SK-N-SH (cell line): ENCODE measurements at regions not wholly inside any gene's neighbourhood (a gene's known extent, or its start where the extent isn't known, plus 50 kb on each side); places are given as distances from the start of the nearest gene placed in this dataset.

Experiments
- CTCF ChIA-PET: fragments of 300-600, 350-600 bp; formaldehyde crosslinking; extraction: SDS; loops from one replicate; lab custom pipeline; 2021; lab: Yijun Ruan, JAX
- POLR2A ChIA-PET: fragments of 350-600 bp; sonication (Branson Sonifier 250); formaldehyde crosslinking; extraction: SDS; loops from one replicate; lab custom pipeline; 2020; ENCODE audit warnings: antibody characterized with exemption, inconsistent platforms; lab: Yijun Ruan, JAX
- DNase-seq: peaks from one replicate; pipeline ENCODE4 v3.0.0; 2012
- H2AFZ ChIP-seq: fragments of 200-600 bp; sonication (generic); 2 replicates; pipeline ENCODE4 v1.8.1; 2016; ENCODE audit warnings: antibody characterized with exemption, mild to moderate bottlenecking, low read depth
- H3F3A ChIP-seq: fragments of 200-600 bp; sonication (generic); replicated peaks from 2 replicates; pipeline ENCODE3; 2016; ENCODE audit warnings: antibody characterized with exemption, mild to moderate bottlenecking; ENCODE audit not compliant: insufficient read depth
- H3K27ac ChIP-seq, 2 experiments: fragments of 200-500 bp in 1 of 2; fragments of 200-600 bp in 1 of 2; sonication (Bioruptor generic) in 1 of 2; sonication (generic), shearing (Covaris generic) in 1 of 2; 2 replicates each; pipeline versions ENCODE4 v1.5.1 to v1.6.1; 2014 to 2016; ENCODE audit warnings: low read depth in 2 of 2, inconsistent platforms in 1 of 2, low read length in 1 of 2, mild to moderate bottlenecking in 1 of 2, mixed read lengths in 1 of 2
- H3K27me3 ChIP-seq: fragments of 200-600 bp; sonication (generic), shearing (Covaris generic); 2 replicates; pipeline ENCODE4 v1.6.1; 2016; ENCODE audit warnings: mixed run types; ENCODE audit not compliant: insufficient read depth
- H3K36me3 ChIP-seq, 2 experiments: fragments of 200-500 bp in 1 of 2; fragments of 200-600 bp in 1 of 2; sonication (Bioruptor generic) in 1 of 2; sonication (generic) in 1 of 2; replicated peaks in 1 of 2; 2 replicates each; pipeline versions ENCODE3 to v1.5.1; 2014 to 2016; ENCODE audit warnings: low read length in 1 of 2, mild to moderate bottlenecking in 1 of 2; ENCODE audit not compliant: insufficient read depth in 2 of 2, control insufficient read depth in 1 of 2
- H3K4me1 ChIP-seq, 2 experiments: fragments of 200-500 bp in 1 of 2; fragments of 200-600 bp in 1 of 2; sonication (Bioruptor generic) in 1 of 2; sonication (generic), shearing (Covaris generic) in 1 of 2; 2 replicates each; pipeline versions ENCODE4 v1.5.1 to v1.6.1; 2014 to 2016; ENCODE audit warnings: low read depth in 1 of 2, low read length in 1 of 2, mixed run types in 1 of 2; ENCODE audit not compliant: insufficient read depth in 2 of 2, control insufficient read depth in 1 of 2
- H3K4me2 ChIP-seq: fragments of 200-600 bp; sonication (generic), shearing (Covaris generic); 2 replicates; pipeline ENCODE4 v1.6.1; 2017; ENCODE audit warnings: mixed run types
- H3K4me3 ChIP-seq, 2 experiments: fragments of 200-500 bp in 1 of 2; fragments of 200-600 bp in 1 of 2; sonication (Bioruptor generic) in 1 of 2; sonication (generic), shearing (Covaris generic) in 1 of 2; 2 replicates each; pipeline versions ENCODE4 v1.5.1 to v1.8.1; 2014 to 2016; ENCODE audit warnings: low read depth in 2 of 2, inconsistent platforms in 1 of 2, low read length in 1 of 2, mild to moderate bottlenecking in 1 of 2, mixed read lengths in 1 of 2, moderate library complexity in 1 of 2
- H3K79me2 ChIP-seq: fragments of 200-600 bp; sonication (generic); 2 replicates; pipeline ENCODE4 v1.8.1; 2017; ENCODE audit warnings: mild to moderate bottlenecking; ENCODE audit not compliant: insufficient read depth
- H3K9ac ChIP-seq: fragments of 200-600 bp; sonication (generic); 2 replicates; pipeline ENCODE4 v1.6.1; 2017; ENCODE audit warnings: mixed run types
- H3K9me2 ChIP-seq: fragments of 200-600 bp; sonication (generic); 2 replicates; pipeline ENCODE4 v1.6.1; 2017; ENCODE audit warnings: mixed run types
- H3K9me3 ChIP-seq: fragments of 200-600 bp; sonication (generic); 2 replicates; pipeline ENCODE4 v1.6.1; 2017; ENCODE audit warnings: mixed run types, mild to moderate bottlenecking, moderate library complexity
- H4K20me1 ChIP-seq: fragments of 200-600 bp; sonication (generic); 2 replicates; pipeline ENCODE4 v1.6.1; 2017; ENCODE audit warnings: mild to moderate bottlenecking, mixed run types; ENCODE audit not compliant: insufficient read depth
- FOSL2 ChIP-seq: IDR thresholded peaks from 2 replicates; pipeline ENCODE4 v1.4.0; 2012; ENCODE audit warnings: low read depth, mild to moderate bottlenecking, moderate library complexity, borderline replicate concordance
- GABPA ChIP-seq: IDR thresholded peaks from 2 replicates; pipeline ENCODE4 v1.4.0; 2012; ENCODE audit warnings: low read depth, mild to moderate bottlenecking
- JUND ChIP-seq: IDR thresholded peaks from 2 replicates; pipeline ENCODE4 v1.4.0; 2012
- MEF2A ChIP-seq: IDR thresholded peaks from 2 replicates; pipeline ENCODE4 v1.4.0; 2012; ENCODE audit warnings: low read depth, borderline replicate concordance
- NRF1 ChIP-seq: IDR thresholded peaks from 2 replicates; pipeline ENCODE4 v1.6.1; 2012; ENCODE audit warnings: low read depth, mild to moderate bottlenecking, low read length
- REST ChIP-seq: IDR thresholded peaks from 2 replicates; pipeline ENCODE4 v1.6.1; 2012; ENCODE audit warnings: mild to moderate bottlenecking, low read depth, low read length, moderate library complexity
- RXRA ChIP-seq: IDR thresholded peaks from 2 replicates; pipeline ENCODE4 v1.4.0; 2012; ENCODE audit warnings: low read depth, mild to moderate bottlenecking, borderline replicate concordance
- SIN3A ChIP-seq: IDR thresholded peaks from 2 replicates; pipeline ENCODE4 v1.6.1; 2012; ENCODE audit warnings: low read depth, mild to moderate bottlenecking, low read length, moderate library complexity, borderline replicate concordance
- WGBS: methylation state at CpG from one replicate; pipeline ENCODE4 v1.1.6; 2017; ENCODE audit warnings: low lambda C conversion rate; 5-methylcytosine and 5-hydroxymethylcytosine counted together
- TF ChIP-seq, protein P1 (sequence below): IDR thresholded peaks from 2 replicates; pipeline ENCODE4 v1.4.0; 2012; ENCODE audit warnings: low read depth, borderline replicate concordance
- TF ChIP-seq, protein P2 (sequence below): IDR thresholded peaks from 2 replicates; pipeline ENCODE4 v1.4.0; 2012; ENCODE audit warnings: low read depth, borderline replicate concordance
- TF ChIP-seq, protein P3 (sequence below): IDR thresholded peaks from 2 replicates; pipeline ENCODE4 v1.4.0; 2012; ENCODE audit warnings: low read depth

DNA sequence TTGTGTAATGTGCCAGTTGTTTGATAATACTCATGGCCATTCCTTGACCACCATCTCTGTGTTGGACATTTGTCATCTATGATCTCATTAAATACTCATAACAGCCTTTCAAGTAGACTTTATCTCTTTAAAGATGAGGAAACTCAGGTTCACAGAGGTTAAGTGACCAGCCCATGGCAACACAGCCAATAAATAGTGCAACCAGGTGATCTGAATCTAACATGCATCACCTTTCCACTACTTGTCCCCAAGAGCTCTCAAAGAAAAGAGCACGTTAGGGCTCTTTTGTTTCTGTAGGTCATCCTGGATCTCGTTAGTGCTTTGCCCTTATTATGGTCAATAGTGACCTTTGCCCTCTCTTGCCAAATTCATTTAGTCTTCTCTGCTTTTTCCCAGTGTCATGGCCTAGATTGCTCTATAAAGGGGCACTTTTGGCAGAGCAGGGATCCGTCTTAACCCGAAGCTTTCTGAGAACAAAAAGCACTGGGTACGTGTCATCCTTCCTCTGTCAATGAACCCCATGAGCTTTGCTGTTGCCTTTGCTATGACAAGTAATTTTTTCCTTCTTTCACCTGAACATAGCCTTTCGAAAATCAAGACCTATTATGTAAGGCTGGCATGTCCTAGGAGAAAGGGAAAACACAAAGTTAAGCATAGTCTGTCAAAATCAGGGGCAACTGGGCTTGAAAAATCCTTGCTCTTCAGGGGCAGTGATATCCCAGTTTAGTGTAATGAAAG, 88.0 kb upstream of the PLXNA2 start:
- H3K9me2 ChIP-seq: no peaks in the 10 kb centered on the region
- no peak overlapping the region for H3K4me2 ChIP-seq
- no peak overlapping the region for H3K4me3 ChIP-seq
- DNase-seq: no peak
- H3K27ac ChIP-seq: peak overlapping the region in 1 of 2 experiments; percentile 81; a peak in 2 of 4 replicates
- H3K4me1 ChIP-seq: peaks cover 0 to 15% of the 10 kb centered on the region in 2 experiments; a peak in 2 of 4 replicates
- CTCF ChIA-PET: interaction anchor here (0.8 to 1.3 kb wide), 3 partner anchors 14 to 239 kb away, joined by 3 read pairs; no protein-coding TSS in a partner anchor
- POLR2A ChIA-PET: no interaction called here
- H3K9ac ChIP-seq: no peak overlapping the region
- H2AFZ ChIP-seq: no peak overlapping the region
- 43% methylated on average over 6 of the region's 6 CpGs for WGBS
- no peaks in the 10 kb centered on the region for H4K20me1 ChIP-seq
- no peaks in the 10 kb centered on the region for H3K9me3 ChIP-seq
- no peaks in the 10 kb centered on the region for H3K36me3 ChIP-seq
- no peaks in the 10 kb centered on the region for H3F3A ChIP-seq
- TF ChIP-seq NRF1 (no peak), RXRA (no peak)
- TF ChIP-seq, protein P1, sequence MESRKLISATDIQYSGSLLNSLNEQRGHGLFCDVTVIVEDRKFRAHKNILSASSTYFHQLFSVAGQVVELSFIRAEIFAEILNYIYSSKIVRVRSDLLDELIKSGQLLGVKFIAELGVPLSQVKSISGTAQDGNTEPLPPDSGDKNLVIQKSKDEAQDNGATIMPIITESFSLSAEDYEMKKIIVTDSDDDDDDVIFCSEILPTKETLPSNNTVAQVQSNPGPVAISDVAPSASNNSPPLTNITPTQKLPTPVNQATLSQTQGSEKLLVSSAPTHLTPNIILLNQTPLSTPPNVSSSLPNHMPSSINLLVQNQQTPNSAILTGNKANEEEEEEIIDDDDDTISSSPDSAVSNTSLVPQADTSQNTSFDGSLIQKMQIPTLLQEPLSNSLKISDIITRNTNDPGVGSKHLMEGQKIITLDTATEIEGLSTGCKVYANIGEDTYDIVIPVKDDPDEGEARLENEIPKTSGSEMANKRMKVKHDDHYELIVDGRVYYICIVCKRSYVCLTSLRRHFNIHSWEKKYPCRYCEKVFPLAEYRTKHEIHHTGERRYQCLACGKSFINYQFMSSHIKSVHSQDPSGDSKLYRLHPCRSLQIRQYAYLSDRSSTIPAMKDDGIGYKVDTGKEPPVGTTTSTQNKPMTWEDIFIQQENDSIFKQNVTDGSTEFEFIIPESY: no peak
- H3K79me2 ChIP-seq: no peaks in the 10 kb centered on the region
- no peaks in the 10 kb centered on the region for H3K27me3 ChIP-seq

DNA sequence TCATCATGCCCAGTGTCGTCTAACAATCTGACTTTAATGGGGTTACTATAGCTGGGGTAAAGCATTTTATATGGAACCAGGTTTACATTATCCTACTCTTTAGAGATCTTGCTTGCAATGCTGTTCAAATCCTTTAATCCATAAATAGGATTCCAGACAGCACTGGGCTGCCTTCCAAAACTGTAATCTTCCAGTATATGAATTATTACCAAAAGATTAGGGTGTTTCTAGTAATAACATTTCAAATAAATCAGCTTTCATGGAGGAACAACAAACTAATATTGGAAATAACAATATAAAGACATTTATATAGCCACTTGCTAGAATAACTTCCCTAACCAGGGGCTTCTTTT, 88.6 kb upstream of the PLXNA2 start:
- CTCF ChIA-PET: interaction anchor here (0.8 to 1.3 kb wide), 3 partner anchors 13 to 239 kb away, joined by 3 read pairs; no protein-coding TSS in a partner anchor
- H3K4me1 ChIP-seq: peaks cover 0 to 15% of the 10 kb centered on the region in 2 experiments; a peak in 2 of 4 replicates
- peak overlapping the region in 1 of 2 experiments; percentile 81; a peak in 2 of 4 replicates for H3K27ac ChIP-seq
- no peaks in the 10 kb centered on the region for H3K79me2 ChIP-seq
- H3K9me2 ChIP-seq: no peaks in the 10 kb centered on the region
- no peaks in the 10 kb centered on the region for H3K27me3 ChIP-seq
- no peak overlapping the region for H3K4me2 ChIP-seq
- DNase-seq: no peak
- 8% methylated on average over 1 of the region's 1 CpG for WGBS
- no peak overlapping the region for H3K9ac ChIP-seq
- no peak overlapping the region for H2AFZ ChIP-seq
- TF ChIP-seq REST (no peak), JUND (no peak), MEF2A (no peak), FOSL2 (no peak), RXRA (no peak), SIN3A (no peak), NRF1 (no peak), GABPA (no peak)
- TF ChIP-seq, protein P2, sequence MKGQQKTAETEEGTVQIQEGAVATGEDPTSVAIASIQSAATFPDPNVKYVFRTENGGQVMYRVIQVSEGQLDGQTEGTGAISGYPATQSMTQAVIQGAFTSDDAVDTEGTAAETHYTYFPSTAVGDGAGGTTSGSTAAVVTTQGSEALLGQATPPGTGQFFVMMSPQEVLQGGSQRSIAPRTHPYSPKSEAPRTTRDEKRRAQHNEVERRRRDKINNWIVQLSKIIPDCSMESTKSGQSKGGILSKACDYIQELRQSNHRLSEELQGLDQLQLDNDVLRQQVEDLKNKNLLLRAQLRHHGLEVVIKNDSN: no peak
- TF ChIP-seq, protein P3, sequence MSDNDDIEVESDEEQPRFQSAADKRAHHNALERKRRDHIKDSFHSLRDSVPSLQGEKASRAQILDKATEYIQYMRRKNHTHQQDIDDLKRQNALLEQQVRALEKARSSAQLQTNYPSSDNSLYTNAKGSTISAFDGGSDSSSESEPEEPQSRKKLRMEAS: no peak
- TF ChIP-seq, all 33 proteins: peak for 0
- H4K20me1 ChIP-seq: no peaks in the 10 kb centered on the region
- H3F3A ChIP-seq: no peaks in the 10 kb centered on the region
- H3K9me3 ChIP-seq: no peaks in the 10 kb centered on the region
- H3K36me3 ChIP-seq: no peaks in the 10 kb centered on the region
- no peak overlapping the region for H3K4me3 ChIP-seq
- POLR2A ChIA-PET: no interaction called here
